Nephron (organoid): ENCODE measurements at regions not wholly inside any gene's neighbourhood (a gene's known extent, or its start where the extent isn't known, plus 50 kb on each side); places are given as distances from the start of the nearest gene placed in this dataset.

Source experiments
- H3K27ac Mint-ChIP-seq, 3 experiments: 2 replicates each; pipeline ENCODE4 v1.8.0; 2020; ENCODE audit warnings: mixed read lengths in 3 of 3, mild to moderate bottlenecking in 2 of 3, moderate library complexity in 1 of 3
- H3K27me3 Mint-ChIP-seq: 2 replicates; pipeline ENCODE4 v1.8.0; 2021; ENCODE audit warnings: low read depth, mild to moderate bottlenecking, moderate library complexity, mixed read lengths
- H3K36me3 Mint-ChIP-seq: 2 replicates; pipeline ENCODE4 v1.8.0; 2020; ENCODE audit warnings: low read depth, mixed read lengths
- H3K4me1 Mint-ChIP-seq: 2 replicates; pipeline ENCODE4 v1.8.0; 2020; ENCODE audit warnings: mixed read lengths
- H3K4me3 Mint-ChIP-seq, 3 experiments: 2 replicates each; pipeline ENCODE4 v1.8.0; 2020; ENCODE audit warnings: mild to moderate bottlenecking in 3 of 3, mixed read lengths in 3 of 3, moderate library complexity in 2 of 3
- H3K9me3 Mint-ChIP-seq: 2 replicates; pipeline ENCODE4 v1.8.0; 2020; ENCODE audit warnings: mixed read lengths
- TF ChIP-seq, protein P1 (sequence below), 3 experiments: fragments of 200-600 bp; sonication (generic); IDR thresholded peaks; one replicate each; pipeline ENCODE4 v1.5.0; 2021; ENCODE audit warnings: antibody characterized with exemption in 3 of 3; ENCODE audit not compliant: unreplicated experiment in 3 of 3

DNA sequence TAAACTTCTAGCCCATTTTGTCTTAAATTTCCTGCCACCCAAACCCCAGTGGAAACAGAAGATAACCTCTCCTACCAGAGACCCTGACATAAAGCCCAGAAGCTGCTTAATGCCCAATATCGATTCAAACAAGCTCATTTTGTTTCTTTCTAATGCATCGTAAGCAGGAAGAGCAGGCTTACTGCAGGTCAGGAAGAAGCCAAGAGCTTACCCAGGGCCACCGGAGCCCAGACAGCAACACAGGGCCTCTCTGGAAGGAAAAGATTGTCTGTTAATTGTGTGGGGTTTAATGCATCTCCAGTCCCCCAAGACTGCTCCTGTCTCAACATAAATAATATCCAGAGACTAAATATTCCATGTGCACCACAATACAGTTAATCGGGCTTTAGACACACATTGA lies 177.3 kb upstream of the NOCT start:
- TF ChIP-seq, protein P1, sequence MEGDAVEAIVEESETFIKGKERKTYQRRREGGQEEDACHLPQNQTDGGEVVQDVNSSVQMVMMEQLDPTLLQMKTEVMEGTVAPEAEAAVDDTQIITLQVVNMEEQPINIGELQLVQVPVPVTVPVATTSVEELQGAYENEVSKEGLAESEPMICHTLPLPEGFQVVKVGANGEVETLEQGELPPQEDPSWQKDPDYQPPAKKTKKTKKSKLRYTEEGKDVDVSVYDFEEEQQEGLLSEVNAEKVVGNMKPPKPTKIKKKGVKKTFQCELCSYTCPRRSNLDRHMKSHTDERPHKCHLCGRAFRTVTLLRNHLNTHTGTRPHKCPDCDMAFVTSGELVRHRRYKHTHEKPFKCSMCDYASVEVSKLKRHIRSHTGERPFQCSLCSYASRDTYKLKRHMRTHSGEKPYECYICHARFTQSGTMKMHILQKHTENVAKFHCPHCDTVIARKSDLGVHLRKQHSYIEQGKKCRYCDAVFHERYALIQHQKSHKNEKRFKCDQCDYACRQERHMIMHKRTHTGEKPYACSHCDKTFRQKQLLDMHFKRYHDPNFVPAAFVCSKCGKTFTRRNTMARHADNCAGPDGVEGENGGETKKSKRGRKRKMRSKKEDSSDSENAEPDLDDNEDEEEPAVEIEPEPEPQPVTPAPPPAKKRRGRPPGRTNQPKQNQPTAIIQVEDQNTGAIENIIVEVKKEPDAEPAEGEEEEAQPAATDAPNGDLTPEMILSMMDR (IDR thresholded peaks at IDR 0.05; ENCODE audit: unreplicated experiment in 3 of 3) = no peak
- Mint-ChIP-seq H3K36me3 (no peaks in the 10 kb centered on the region), H3K4me1 (peaks cover 22% of the 10 kb centered on the region), H3K4me3 (no peak overlapping the region), H3K27me3 (peaks cover 8% of the 10 kb centered on the region), H3K27ac (peak overlapping the region in 1 of 3 experiments; percentile 16), H3K9me3 (no peaks in the 10 kb centered on the region)

DNA sequence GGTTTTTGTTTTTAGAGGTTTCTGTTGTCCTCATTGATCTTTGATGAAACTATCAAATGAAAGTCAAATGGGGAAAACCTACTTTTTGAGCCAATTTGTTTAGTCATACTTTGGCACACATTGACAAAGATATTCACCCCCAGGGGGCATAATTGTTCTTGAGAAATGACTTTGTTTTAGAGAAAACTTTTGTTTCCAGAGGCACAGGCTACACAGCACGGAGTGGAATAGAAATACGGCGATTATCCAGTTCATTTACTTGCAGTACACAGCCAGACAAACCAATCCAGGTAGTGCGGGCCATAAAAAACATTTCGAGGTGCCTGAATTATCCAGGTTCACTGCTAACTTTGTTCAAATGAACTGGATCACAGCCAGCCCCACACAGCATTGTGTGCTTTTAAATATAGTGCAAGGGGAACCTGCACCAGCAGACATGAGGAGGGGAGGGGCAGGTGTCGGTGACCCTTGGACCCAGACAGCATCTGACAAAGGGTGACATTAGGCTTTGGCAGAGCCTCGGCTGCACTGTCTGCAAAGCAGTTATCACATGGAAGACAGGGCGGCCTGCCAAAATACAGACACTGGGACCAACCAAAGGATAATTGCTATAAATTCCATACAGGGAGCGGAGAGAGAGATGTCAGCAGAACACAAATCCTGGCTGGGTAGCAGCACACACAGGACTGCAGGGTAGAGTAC lies 179.6 kb upstream of the NOCT start:
- peak overlapping the region; percentile 49 to 93 (median 51) for H3K27ac Mint-ChIP-seq
- H3K27me3 Mint-ChIP-seq = peaks cover 8% of the 10 kb centered on the region
- TF ChIP-seq, protein P1 (IDR thresholded peaks at IDR 0.05; ENCODE audit: unreplicated experiment in 3 of 3) = peak in 1 of 3 experiments; percentile 15
- H3K9me3 Mint-ChIP-seq = no peaks in the 10 kb centered on the region
- peaks cover 20% of the 10 kb centered on the region for H3K4me1 Mint-ChIP-seq
- H3K36me3 Mint-ChIP-seq = no peaks in the 10 kb centered on the region
- H3K4me3 Mint-ChIP-seq = no peak overlapping the region

DNA sequence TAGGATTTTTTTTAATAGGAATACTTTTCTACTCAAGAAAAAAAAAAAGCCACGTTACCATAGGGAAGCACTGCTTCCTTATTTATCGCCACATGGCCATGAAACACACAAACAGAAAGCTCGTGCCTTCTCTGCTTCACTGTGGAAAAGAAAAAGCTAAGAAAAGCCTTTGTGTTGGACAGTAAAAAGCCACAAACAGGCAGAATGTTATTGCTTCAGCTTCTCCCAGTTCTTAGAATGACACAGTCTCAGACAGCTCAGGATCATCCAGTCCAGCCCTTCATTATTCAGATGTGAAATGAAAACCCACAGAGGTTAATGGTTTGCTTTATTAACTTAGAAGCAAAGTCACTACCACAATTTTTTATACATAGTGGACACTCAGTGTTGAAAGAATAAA lies 181.6 kb upstream of the NOCT start:
- no peaks in the 10 kb centered on the region for H3K9me3 Mint-ChIP-seq

DNA sequence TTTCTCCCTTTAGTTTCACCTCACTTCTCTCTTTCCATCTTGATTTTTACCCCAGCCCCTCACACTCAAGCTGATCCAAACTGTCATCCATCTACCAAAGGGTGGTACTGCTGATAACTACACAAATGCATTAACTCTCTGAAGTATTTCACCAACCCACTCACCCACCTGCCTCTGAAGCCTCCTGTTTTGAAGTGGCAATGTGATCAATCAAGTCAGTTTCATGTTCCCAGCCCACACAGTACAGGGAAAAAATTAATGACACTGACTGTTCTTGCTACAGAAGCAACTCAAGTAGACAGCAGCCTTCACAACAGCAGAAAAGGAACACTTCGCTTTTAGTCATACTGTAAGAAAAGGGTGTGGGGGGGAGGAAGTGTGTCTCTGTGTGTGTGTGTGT lies 183.0 kb upstream of the NOCT start:
- Mint-ChIP-seq H3K27me3 (no peaks in the 10 kb centered on the region), H3K4me1 (peaks cover 20% of the 10 kb centered on the region)

More for the DNA sequence above, 181.6 kb upstream of the NOCT start:
- H3K4me1 Mint-ChIP-seq = peaks cover 20% of the 10 kb centered on the region
- H3K27ac Mint-ChIP-seq = peak overlapping the region; percentile 73 to 93 (median 86)
- no peak overlapping the region for H3K4me3 Mint-ChIP-seq
- H3K36me3 Mint-ChIP-seq = no peaks in the 10 kb centered on the region
- H3K27me3 Mint-ChIP-seq = no peaks in the 10 kb centered on the region
- TF ChIP-seq, protein P1 (IDR thresholded peaks at IDR 0.05; ENCODE audit: unreplicated experiment in 3 of 3) = no peak

DNA sequence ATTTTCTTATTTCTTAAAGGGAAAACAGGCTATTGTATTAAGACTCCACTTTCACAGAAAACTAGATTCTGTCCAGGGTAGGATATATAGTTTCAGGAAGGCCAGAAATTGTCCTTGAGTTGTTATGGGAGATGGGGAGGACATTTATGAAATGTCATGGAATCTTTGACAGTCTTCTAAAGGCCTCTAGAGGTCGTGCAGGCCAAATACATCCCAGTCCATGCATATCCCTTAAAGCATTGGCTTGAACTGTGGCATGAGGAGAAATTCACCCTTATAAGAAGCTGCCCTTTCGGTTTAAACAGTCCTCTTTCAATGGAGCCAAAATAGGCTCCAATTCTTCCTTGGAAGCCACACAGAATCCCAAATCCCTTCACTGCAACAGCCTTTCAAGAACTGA lies 183.6 kb upstream of the NOCT start:
- TF ChIP-seq, protein P1 (IDR thresholded peaks at IDR 0.05; ENCODE audit: unreplicated experiment in 3 of 3) = no peak
- Mint-ChIP-seq H3K4me1 (peaks cover 23% of the 10 kb centered on the region), H3K27me3 (no peaks in the 10 kb centered on the region), H3K9me3 (no peaks in the 10 kb centered on the region), H3K36me3 (no peaks in the 10 kb centered on the region), H3K4me3 (no peak overlapping the region), H3K27ac (peak overlapping the region in 2 of 3 experiments; percentile 21 to 93)

More for the DNA sequence above, 183.0 kb upstream of the NOCT start:
- H3K36me3 Mint-ChIP-seq = no peaks in the 10 kb centered on the region
- H3K4me3 Mint-ChIP-seq = no peak overlapping the region
- H3K9me3 Mint-ChIP-seq = no peaks in the 10 kb centered on the region
- H3K27ac Mint-ChIP-seq = peak overlapping the region in 2 of 3 experiments; percentile 21 to 93
- TF ChIP-seq, protein P1 (IDR thresholded peaks at IDR 0.05; ENCODE audit: unreplicated experiment in 3 of 3) = no peak

DNA sequence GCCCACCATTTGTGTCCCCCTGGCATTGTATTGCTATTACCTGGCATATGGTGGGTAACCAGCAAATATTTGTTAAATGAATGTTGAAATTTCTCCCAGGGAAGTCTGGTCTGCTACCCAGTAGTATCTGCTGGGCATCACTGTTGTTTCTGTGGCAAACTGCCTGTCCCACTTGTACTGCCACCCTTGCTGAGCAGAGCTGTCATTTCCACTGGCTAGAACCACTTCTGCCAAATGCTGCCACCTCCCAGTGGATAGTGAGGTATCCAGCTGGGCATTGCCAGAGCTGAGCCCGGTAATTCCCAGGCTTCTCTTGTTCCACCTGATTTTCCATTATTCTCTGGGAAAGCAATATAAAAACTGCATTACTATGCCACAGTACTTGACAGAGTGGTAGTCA lies 186.7 kb upstream of the NOCT start:
- TF ChIP-seq, protein P1 (IDR thresholded peaks at IDR 0.05; ENCODE audit: unreplicated experiment in 3 of 3) = no peak
- H3K4me1 Mint-ChIP-seq = peaks cover 28% of the 10 kb centered on the region
- H3K4me3 Mint-ChIP-seq = no peak overlapping the region
- no peaks in the 10 kb centered on the region for H3K36me3 Mint-ChIP-seq
- H3K9me3 Mint-ChIP-seq = no peaks in the 10 kb centered on the region
- H3K27ac Mint-ChIP-seq = no peak overlapping the region
- no peaks in the 10 kb centered on the region for H3K27me3 Mint-ChIP-seq
